NCI-H460 (cell line): ENCODE measurements at regions not wholly inside any gene's neighbourhood (a gene's known extent, or its start where the extent isn't known, plus 50 kb on each side); places are given as distances from the start of the nearest gene placed in this dataset.

ENCODE experiments used
- DNase-seq: peaks from one replicate; pipeline ENCODE4 v3.0.0-alpha.2; 2016; ENCODE audit warnings: low read depth; ENCODE audit errors: extremely low read depth

GRCh38 chr12:130098301-130099005 is 63.8 kb upstream of the FZD10 start:
- no peak for DNase-seq

DNA sequence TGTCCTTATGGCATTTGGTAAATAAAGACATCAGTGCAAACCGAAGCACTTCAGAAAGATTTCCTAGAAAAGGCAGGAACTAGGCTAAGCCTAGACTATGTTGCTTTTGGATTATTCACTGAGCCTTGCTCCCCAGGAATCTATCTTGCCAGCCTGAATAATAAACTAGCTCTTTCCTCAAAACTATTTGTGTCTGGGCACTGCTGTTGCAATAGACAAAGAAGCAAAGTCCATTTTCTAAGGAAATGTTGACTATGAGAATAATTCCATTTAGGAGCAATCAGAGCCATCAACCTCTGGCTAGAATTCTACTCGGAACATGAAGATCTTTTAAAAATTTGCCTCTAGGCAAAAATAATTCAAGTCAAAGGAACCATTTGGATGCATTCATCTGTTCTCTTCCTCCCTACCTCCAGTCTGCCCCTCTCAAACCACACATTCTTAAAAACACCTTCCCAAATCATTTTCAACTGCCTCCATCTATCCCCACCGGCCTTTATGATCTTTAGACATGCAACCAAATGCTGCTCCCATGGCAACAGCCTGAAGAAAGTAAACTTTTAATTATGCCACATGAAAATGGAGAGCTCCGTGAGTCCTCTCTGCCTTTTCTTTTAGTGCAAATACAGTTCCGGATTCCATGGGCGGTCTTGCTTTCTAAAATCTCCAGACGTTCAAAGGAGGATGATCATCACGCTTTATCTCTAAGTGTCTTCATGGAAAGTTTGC is 61.5 kb upstream of the FZD10 start:
- no peak for DNase-seq

DNA sequence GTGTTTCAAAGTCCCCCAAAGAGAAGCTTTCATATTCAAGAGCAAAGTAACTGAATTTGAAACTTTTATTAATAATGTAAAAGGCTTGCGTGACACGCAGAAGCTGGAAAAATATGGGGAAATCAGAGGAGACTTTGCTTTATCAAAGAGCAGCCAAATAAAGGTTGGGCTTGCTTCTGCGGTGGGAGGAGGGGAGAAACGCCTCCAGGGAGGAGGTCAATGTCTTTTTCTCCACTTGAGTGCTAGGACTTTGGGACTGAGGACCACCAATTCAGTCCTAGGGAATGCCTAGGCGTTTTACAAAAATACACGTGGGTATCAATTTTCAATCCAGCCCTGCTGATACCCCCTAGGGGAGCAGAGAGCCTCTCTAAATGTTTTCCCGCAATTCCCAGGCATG is 60.9 kb upstream of the FZD10 start:
- no peak for DNase-seq

- DNase-seq, result no peak
Observed at GRCh38 chr12:130102266-130102665, 60.0 kb upstream of the FZD10 start.

DNA sequence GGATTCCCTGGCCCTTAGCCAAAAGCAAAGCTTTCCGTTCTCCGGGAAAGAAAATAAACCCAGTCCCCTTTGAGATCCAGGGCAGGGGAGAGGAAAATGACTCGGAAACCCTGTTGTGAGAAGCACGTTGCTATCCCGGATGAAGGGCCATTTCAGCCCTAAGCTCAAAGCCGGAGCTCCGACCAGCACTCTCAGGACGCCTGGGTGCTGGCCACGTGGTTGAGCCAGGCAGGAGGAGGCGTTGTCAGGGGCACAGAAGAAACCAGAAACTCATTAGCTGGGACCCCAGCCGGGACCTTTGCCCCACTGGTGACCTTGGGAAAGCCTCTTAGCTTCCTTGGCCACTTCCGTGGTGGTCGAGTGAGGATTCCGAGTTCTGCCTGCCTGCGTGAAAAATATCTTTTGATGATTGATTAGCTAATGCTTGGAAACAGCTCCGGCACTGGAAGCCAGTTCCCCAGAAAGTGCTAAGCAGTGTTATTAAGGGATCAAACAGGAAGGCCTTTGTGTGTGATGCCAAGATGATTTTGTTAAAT is 57.6 kb upstream of the FZD10 start:
- DNase-seq, result no peak

GRCh38 chr12:130109062-130109945 is 53.0 kb upstream of the FZD10 start:
- DNase-seq, result no peak

GRCh38 chr12:130110914-130111313 is 51.4 kb upstream of the FZD10 start:
- DNase-seq, result no peak

DNA sequence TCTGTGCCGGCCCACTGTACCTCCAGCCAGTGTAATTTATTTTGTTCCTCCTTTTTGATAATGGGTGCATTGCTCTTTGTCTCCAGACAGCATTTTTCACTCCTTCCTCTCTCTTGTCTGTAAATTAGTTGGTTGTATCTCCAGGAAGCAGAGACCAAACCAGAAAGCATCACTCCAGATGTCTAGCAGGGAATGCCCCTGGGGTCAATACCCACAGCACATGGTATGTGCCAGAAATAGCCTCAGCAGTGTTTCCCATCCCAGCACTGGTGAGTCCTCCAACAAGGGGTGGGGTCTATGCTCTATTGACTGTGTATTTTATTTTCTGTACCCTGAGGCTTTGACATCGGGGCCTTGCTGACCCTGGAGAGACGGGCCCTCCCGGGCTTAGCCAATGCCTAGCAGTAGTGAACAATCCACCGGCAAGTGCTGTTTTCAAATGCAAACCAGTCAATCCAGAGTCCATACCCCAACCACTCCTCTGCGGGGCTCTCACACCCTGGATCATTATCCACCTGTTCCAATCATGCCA is 50.2 kb upstream of the FZD10 start:
- DNase-seq, result no peak
